ENCODE measurements at regions not wholly inside any gene's neighbourhood (a gene's known extent, or its start where the extent isn't known, plus 50 kb on each side); places are given as distances from the start of the nearest gene placed in this dataset.

DNA sequence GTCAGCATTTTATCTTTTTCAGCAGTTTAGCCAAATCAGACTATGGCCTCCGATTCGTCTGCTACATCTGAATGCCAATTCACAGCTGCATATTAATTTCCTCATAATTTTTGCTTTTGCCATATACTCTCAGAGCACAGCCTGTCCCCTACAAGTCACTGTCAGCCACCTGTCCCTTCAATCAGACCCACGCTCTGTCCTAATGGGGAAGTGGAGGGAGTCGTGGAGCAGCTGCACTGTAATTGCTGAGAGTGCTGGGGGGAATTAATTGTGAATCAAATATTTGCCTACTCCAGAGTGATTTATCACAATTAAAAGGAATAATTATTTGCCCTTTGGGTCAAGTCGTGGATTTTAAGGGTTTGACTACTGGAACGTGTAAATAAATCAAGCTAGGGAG is 75.5 kb downstream of the EBLN2 start:
- TF ChIP-seq, protein P1, sequence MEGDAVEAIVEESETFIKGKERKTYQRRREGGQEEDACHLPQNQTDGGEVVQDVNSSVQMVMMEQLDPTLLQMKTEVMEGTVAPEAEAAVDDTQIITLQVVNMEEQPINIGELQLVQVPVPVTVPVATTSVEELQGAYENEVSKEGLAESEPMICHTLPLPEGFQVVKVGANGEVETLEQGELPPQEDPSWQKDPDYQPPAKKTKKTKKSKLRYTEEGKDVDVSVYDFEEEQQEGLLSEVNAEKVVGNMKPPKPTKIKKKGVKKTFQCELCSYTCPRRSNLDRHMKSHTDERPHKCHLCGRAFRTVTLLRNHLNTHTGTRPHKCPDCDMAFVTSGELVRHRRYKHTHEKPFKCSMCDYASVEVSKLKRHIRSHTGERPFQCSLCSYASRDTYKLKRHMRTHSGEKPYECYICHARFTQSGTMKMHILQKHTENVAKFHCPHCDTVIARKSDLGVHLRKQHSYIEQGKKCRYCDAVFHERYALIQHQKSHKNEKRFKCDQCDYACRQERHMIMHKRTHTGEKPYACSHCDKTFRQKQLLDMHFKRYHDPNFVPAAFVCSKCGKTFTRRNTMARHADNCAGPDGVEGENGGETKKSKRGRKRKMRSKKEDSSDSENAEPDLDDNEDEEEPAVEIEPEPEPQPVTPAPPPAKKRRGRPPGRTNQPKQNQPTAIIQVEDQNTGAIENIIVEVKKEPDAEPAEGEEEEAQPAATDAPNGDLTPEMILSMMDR (IDR thresholded peaks at IDR 0.05), result no peak
- no peak for TF ChIP-seq POLR2A (IDR thresholded peaks at IDR 0.05)

Measured in heart left ventricle (tissue), 13 donors.